GM12892 (cell line): ENCODE measurements at regions not wholly inside any gene's neighbourhood (a gene's known extent, or its start where the extent isn't known, plus 50 kb on each side); places are given as distances from the start of the nearest gene placed in this dataset.

ENCODE experiments used
- POLR2A ChIP-seq: IDR thresholded peaks from 2 replicates; pipeline ENCODE4 v1.6.1; 2011; ENCODE audit warnings: low read depth, low read length, control low read depth
- POLR2AphosphoS5 ChIP-seq: IDR thresholded peaks from 2 replicates; pipeline ENCODE4 v1.6.1; 2011; ENCODE audit warnings: low read depth, low read length, control low read depth

DNA sequence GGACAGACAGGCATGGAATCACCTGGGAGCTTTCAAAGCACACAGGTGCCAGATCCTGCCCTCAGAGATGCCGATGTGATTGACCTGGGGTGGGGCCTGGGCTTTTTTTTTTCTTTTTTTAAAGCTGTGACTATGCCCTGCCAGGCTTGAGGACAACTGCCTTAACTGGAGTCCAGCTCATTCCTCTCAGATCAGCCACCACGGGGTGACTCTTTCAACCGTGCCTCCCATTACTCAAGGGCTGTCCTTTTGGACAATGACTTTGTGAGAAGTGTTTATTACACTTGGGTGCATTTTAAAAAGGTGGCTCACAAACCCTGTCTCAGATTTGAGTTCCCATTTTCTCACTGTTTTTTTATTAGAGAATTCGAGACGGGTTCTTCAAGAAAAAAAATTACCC, 57.1 kb upstream of the RALY start:
- TF ChIP-seq POLR2AphosphoS5 (no peak), POLR2A (no peak)
